SK-N-SH (cell line): ENCODE measurements at regions not wholly inside any gene's neighbourhood (a gene's known extent, or its start where the extent isn't known, plus 50 kb on each side); places are given as distances from the start of the nearest gene placed in this dataset.

Experiments used
- CTCF ChIP-seq: fragments of 200-600 bp; sonication (generic); IDR thresholded peaks from 2 replicates; pipeline ENCODE4 v1.6.1; 2017; ENCODE audit warnings: antibody characterized with exemption, mild to moderate bottlenecking, moderate library complexity
- MAX ChIP-seq: IDR thresholded peaks from 2 replicates; pipeline ENCODE4 v1.4.0; 2012; ENCODE audit warnings: low read depth
- RFX5 ChIP-seq: IDR thresholded peaks from 2 replicates; pipeline ENCODE4 v1.6.1; 2012; ENCODE audit warnings: mild to moderate bottlenecking, improper control_type of control experiment, low read length
- TEAD4 ChIP-seq: IDR thresholded peaks from 2 replicates; pipeline ENCODE4 v1.4.0; 2012; ENCODE audit warnings: mild to moderate bottlenecking, borderline replicate concordance; ENCODE audit not compliant: insufficient read depth
- USF2 ChIP-seq: fragments of 150-350 bp; IDR thresholded peaks from 2 replicates; pipeline ENCODE4 v1.6.1; 2017; ENCODE audit warnings: antibody characterized with exemption, low read length, low read depth, borderline replicate concordance

- TF ChIP-seq CTCF (no peak), TEAD4 (no peak), MAX (no peak), USF2 (no peak), RFX5 (no peak)
Measured at GRCh38 chr5:97576956-97577355, 393.9 kb upstream of the RIOK2 start.
